ENCODE measurements at regions not wholly inside any gene's neighbourhood (a gene's known extent, or its start where the extent isn't known, plus 50 kb on each side); places are given as distances from the start of the nearest gene placed in this dataset.

DNA sequence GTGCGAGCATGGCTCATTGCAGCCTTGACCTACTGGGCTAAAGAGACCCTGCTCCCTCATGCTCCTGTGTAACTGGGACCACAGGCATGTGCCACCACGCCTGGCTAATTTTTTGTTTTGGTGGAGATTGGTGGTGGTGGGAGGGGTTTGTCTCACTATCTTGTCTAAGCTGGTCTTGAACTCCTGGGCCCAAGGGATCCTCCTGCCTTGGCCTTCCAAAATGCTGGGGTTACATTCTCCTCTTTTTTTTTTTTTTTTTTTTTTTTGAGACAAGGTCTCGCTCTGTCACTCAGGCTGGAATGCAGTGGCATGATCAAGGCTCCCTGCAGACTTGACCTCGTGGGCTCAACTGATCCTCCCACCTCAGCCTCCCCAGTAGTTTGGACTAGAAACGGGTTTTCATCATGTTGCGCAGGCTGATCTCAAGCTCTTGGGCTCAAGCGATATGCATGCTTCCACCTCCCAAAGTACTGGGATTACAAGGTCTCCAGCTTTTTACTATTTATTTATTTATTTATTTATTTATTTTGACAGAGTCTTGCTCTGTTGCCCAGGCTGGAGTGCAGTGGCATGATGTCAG is 238.3 kb downstream of the MYCN start:
- TF ChIP-seq CTCF (IDR thresholded peaks at IDR 0.05) (no peak), POLR2A (IDR thresholded peaks at IDR 0.05) (no peak)

All from gastroesophageal sphincter (tissue), 3 donors.